ENCODE measurements at regions not wholly inside any gene's neighbourhood (a gene's known extent, or its start where the extent isn't known, plus 50 kb on each side); places are given as distances from the start of the nearest gene placed in this dataset.

DNA sequence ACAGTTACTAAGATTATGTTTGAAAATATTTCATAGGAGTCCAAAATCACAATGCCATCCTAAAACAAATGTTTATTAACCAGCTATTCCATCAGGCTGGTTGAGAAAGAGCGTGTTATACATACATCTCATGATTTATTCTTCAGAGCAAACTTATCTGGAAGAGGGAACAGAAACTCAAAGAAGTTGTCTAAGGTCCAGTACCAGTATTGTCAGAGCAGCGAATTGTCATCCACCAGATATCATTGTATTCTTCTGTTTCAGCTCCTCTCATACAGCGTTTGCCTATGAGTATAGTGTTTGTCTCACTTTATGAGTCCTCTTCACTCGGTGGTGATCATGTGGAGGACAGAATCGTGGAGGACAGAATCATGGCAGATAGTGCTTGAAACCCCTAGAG, 238.2 kb downstream of the OSR1 start:
- TF ChIP-seq, protein P1, sequence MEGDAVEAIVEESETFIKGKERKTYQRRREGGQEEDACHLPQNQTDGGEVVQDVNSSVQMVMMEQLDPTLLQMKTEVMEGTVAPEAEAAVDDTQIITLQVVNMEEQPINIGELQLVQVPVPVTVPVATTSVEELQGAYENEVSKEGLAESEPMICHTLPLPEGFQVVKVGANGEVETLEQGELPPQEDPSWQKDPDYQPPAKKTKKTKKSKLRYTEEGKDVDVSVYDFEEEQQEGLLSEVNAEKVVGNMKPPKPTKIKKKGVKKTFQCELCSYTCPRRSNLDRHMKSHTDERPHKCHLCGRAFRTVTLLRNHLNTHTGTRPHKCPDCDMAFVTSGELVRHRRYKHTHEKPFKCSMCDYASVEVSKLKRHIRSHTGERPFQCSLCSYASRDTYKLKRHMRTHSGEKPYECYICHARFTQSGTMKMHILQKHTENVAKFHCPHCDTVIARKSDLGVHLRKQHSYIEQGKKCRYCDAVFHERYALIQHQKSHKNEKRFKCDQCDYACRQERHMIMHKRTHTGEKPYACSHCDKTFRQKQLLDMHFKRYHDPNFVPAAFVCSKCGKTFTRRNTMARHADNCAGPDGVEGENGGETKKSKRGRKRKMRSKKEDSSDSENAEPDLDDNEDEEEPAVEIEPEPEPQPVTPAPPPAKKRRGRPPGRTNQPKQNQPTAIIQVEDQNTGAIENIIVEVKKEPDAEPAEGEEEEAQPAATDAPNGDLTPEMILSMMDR (IDR thresholded peaks at IDR 0.05), result no peak
- no peak for TF ChIP-seq POLR2A (IDR thresholded peaks at IDR 0.05)
